Loucy (cell line): ENCODE measurements at regions not wholly inside any gene's neighbourhood (a gene's known extent, or its start where the extent isn't known, plus 50 kb on each side); places are given as distances from the start of the nearest gene placed in this dataset.

Experiments used
- CTCF ChIP-seq: fragments of 200-600 bp; sonication (generic); conservative IDR thresholded peaks from 2 replicates; pipeline ENCODE4 v1.5.1; 2014; ENCODE audit warnings: mild to moderate bottlenecking, antibody characterized with exemption, low read length
- EZH2phosphoT487 ChIP-seq: fragments of 200-600 bp; IDR thresholded peaks from 2 replicates; pipeline ENCODE4 v1.6.1; 2018; ENCODE audit warnings: antibody characterized with exemption, mild to moderate bottlenecking, moderate library complexity, borderline replicate concordance

GRCh38 chr16:26717826-26718225 lies 348.9 kb upstream of the C16orf82 start:
- no peak for TF ChIP-seq CTCF
- no peak for TF ChIP-seq EZH2phosphoT487
